Keratinocyte (primary cell): ENCODE measurements at regions not wholly inside any gene's neighbourhood (a gene's known extent, or its start where the extent isn't known, plus 50 kb on each side); places are given as distances from the start of the nearest gene placed in this dataset.

Experiments
- CTCF ChIP-seq, 3 experiments: IDR thresholded peaks in 1 of 3; conservative IDR thresholded peaks in 1 of 3; optimal IDR thresholded peaks in 1 of 3; 2 replicates in 2 of 3; 3 replicates in 1 of 3; pipeline versions ENCODE3 to v1.5.1; 2011; ENCODE audit warnings: low read length in 3 of 3, mild to moderate bottlenecking in 3 of 3, moderate library complexity in 2 of 3, control low read depth in 1 of 3, inconsistent platforms in 1 of 3; ENCODE audit not compliant: insufficient read depth in 2 of 3; ENCODE audit errors: extremely low read depth in 1 of 3
- EZH2 ChIP-seq: IDR thresholded peaks from one replicate; pipeline ENCODE4 v1.6.1; 2012; ENCODE audit warnings: inconsistent platforms, mild to moderate bottlenecking, low read length, moderate library complexity

DNA sequence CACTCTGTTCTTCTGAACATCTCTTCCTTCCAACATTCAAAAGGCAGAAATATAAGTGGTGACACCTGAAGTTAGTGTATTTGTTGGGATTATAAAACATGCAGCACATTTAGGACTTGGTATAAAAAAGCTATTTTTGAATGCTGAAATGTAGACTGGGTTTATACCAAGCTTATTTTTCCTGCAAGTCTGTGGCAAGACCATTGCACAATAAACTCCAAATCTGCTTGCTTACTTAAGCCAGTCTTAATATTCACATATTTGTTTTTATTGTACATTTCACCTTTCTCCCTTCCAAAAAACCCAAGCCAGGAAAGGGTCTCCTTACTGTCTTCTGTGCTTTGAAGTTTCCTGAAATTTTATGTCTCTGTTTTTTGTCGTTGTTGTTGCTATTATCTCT, 63.7 kb downstream of the FHIP1A start:
- no peak for TF ChIP-seq CTCF (optimal IDR thresholded peaks at IDR 0.05 in 1 of 3, IDR thresholded peaks at IDR 0.05 in 1 of 3, conservative IDR thresholded peaks at IDR 0.05 in 1 of 3; ENCODE audit: extremely low read depth in 1 of 3, insufficient read depth in 2 of 3, low read length in 3 of 3)
- TF ChIP-seq EZH2 = no peak
